ENCODE measurements at regions not wholly inside any gene's neighbourhood (a gene's known extent, or its start where the extent isn't known, plus 50 kb on each side); places are given as distances from the start of the nearest gene placed in this dataset.

DNA sequence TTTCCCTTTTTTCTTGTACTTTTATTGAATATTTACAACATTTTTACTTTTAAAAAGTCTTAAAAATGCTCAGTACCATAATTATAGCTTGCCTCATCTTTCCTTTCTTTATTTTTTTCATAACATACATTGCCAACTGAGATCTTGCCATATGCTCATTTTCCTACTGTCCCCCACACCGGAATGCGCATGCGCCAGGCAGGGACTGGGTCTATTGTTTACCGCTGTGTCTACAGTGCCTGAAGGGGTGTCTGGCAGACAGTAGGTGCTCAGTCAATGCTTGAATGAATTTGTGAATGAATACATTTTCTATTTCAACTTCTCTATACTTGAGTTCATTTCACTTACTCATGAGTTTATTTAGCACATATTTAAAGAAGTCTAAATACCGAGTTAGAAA is 158.0 kb downstream of the CYP26B1 start:
- no peaks in the 10 kb centered on the region for H4K20me1 ChIP-seq (ENCODE audit: insufficient read depth, low read length)
- H3K9ac ChIP-seq (ENCODE audit: insufficient read depth, low read depth, low read length): no peak overlapping the region
- BruUV-seq (replicated peaks): no TSS peak
- 52% methylated on average over 5 of the region's 5 CpGs for WGBS (ENCODE audit: low lambda C conversion rate)
- ChIA-PET CTCF (ENCODE audit: low intra/inter-chr PET ratio, low total read pairs) (no interaction called here), POLR2A (no interaction called here)
- no peaks in the 10 kb centered on the region for H3K9me3 ChIP-seq (ENCODE audit: low read length)
- in situ Hi-C loops (cut with HindIII; ENCODE audit: extremely low pct_ligation_motif_present, low pct_unique_long_range_greater_than_20kb): no loop called here
- intact Hi-C loops (cut with micrococcal nuclease; ENCODE audit: unreplicated experiment): no loop called here
- no peak overlapping the region for H3K4me3 ChIP-seq (replicated peaks in 1 of 3; ENCODE audit: insufficient read depth in 1 of 3, low read depth in 2 of 3, low read length in 3 of 3)
- H3K27ac ChIP-seq (ENCODE audit: extremely low read length, insufficient read depth, low read length): no peak overlapping the region
- H3K36me3 ChIP-seq (replicated peaks in 1 of 2; ENCODE audit: control insufficient read depth in 1 of 2, insufficient read depth in 2 of 2, low read length in 2 of 2): no peaks in the 10 kb centered on the region
- no peak overlapping the region for H3K4me2 ChIP-seq (ENCODE audit: low read depth, low read length)
- ATAC-seq (no peak), FAIRE-seq (no peak), DNase-seq (ENCODE audit: low spot score) (no peak)
- no peaks in the 10 kb centered on the region for H3K79me2 ChIP-seq (ENCODE audit: insufficient read depth, low read length)
- H3K27me3 ChIP-seq (ENCODE audit: control insufficient read depth in 1 of 2, insufficient read depth in 2 of 2, low read length in 2 of 2): no peaks in the 10 kb centered on the region
- no peaks in the 10 kb centered on the region for H3K4me1 ChIP-seq (ENCODE audit: insufficient read depth, low read length)
- H2AFZ ChIP-seq (ENCODE audit: low read length): no peak overlapping the region
- TF ChIP-seq, protein P1, sequence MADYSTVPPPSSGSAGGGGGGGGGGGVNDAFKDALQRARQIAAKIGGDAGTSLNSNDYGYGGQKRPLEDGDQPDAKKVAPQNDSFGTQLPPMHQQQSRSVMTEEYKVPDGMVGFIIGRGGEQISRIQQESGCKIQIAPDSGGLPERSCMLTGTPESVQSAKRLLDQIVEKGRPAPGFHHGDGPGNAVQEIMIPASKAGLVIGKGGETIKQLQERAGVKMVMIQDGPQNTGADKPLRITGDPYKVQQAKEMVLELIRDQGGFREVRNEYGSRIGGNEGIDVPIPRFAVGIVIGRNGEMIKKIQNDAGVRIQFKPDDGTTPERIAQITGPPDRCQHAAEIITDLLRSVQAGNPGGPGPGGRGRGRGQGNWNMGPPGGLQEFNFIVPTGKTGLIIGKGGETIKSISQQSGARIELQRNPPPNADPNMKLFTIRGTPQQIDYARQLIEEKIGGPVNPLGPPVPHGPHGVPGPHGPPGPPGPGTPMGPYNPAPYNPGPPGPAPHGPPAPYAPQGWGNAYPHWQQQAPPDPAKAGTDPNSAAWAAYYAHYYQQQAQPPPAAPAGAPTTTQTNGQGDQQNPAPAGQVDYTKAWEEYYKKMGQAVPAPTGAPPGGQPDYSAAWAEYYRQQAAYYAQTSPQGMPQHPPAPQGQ (CRISPR knock-in tag; IDR thresholded peaks at IDR 0.05; ENCODE audit: borderline replicate concordance): no peak
- TF ChIP-seq, protein P2, sequence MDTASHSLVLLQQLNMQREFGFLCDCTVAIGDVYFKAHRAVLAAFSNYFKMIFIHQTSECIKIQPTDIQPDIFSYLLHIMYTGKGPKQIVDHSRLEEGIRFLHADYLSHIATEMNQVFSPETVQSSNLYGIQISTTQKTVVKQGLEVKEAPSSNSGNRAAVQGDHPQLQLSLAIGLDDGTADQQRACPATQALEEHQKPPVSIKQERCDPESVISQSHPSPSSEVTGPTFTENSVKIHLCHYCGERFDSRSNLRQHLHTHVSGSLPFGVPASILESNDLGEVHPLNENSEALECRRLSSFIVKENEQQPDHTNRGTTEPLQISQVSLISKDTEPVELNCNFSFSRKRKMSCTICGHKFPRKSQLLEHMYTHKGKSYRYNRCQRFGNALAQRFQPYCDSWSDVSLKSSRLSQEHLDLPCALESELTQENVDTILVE (CRISPR knock-in tag; IDR thresholded peaks at IDR 0.05): no peak
- TF ChIP-seq ERF (CRISPR knock-in tag; IDR thresholded peaks at IDR 0.05) (no peak), ZNF816 (CRISPR knock-in tag; IDR thresholded peaks at IDR 0.05; ENCODE audit: borderline replicate concordance) (no peak), SUZ12 (IDR thresholded peaks at IDR 0.05; ENCODE audit: low read depth, low read length) (no peak), ZNF138 (CRISPR knock-in tag; IDR thresholded peaks at IDR 0.05; ENCODE audit: low read depth) (no peak), ZNF564 (CRISPR knock-in tag; IDR thresholded peaks at IDR 0.05) (no peak), FOXK2 (IDR thresholded peaks at IDR 0.05) (no peak)
- TF ChIP-seq, protein P3, sequence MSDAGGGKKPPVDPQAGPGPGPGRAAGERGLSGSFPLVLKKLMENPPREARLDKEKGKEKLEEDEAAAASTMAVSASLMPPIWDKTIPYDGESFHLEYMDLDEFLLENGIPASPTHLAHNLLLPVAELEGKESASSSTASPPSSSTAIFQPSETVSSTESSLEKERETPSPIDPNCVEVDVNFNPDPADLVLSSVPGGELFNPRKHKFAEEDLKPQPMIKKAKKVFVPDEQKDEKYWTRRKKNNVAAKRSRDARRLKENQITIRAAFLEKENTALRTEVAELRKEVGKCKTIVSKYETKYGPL (CRISPR knock-in tag; IDR thresholded peaks at IDR 0.05): no peak
- TF ChIP-seq, protein P4, sequence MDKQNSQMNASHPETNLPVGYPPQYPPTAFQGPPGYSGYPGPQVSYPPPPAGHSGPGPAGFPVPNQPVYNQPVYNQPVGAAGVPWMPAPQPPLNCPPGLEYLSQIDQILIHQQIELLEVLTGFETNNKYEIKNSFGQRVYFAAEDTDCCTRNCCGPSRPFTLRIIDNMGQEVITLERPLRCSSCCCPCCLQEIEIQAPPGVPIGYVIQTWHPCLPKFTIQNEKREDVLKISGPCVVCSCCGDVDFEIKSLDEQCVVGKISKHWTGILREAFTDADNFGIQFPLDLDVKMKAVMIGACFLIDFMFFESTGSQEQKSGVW (CRISPR knock-in tag; IDR thresholded peaks at IDR 0.05; ENCODE audit: borderline replicate concordance): no peak
- TF ChIP-seq, protein P5, sequence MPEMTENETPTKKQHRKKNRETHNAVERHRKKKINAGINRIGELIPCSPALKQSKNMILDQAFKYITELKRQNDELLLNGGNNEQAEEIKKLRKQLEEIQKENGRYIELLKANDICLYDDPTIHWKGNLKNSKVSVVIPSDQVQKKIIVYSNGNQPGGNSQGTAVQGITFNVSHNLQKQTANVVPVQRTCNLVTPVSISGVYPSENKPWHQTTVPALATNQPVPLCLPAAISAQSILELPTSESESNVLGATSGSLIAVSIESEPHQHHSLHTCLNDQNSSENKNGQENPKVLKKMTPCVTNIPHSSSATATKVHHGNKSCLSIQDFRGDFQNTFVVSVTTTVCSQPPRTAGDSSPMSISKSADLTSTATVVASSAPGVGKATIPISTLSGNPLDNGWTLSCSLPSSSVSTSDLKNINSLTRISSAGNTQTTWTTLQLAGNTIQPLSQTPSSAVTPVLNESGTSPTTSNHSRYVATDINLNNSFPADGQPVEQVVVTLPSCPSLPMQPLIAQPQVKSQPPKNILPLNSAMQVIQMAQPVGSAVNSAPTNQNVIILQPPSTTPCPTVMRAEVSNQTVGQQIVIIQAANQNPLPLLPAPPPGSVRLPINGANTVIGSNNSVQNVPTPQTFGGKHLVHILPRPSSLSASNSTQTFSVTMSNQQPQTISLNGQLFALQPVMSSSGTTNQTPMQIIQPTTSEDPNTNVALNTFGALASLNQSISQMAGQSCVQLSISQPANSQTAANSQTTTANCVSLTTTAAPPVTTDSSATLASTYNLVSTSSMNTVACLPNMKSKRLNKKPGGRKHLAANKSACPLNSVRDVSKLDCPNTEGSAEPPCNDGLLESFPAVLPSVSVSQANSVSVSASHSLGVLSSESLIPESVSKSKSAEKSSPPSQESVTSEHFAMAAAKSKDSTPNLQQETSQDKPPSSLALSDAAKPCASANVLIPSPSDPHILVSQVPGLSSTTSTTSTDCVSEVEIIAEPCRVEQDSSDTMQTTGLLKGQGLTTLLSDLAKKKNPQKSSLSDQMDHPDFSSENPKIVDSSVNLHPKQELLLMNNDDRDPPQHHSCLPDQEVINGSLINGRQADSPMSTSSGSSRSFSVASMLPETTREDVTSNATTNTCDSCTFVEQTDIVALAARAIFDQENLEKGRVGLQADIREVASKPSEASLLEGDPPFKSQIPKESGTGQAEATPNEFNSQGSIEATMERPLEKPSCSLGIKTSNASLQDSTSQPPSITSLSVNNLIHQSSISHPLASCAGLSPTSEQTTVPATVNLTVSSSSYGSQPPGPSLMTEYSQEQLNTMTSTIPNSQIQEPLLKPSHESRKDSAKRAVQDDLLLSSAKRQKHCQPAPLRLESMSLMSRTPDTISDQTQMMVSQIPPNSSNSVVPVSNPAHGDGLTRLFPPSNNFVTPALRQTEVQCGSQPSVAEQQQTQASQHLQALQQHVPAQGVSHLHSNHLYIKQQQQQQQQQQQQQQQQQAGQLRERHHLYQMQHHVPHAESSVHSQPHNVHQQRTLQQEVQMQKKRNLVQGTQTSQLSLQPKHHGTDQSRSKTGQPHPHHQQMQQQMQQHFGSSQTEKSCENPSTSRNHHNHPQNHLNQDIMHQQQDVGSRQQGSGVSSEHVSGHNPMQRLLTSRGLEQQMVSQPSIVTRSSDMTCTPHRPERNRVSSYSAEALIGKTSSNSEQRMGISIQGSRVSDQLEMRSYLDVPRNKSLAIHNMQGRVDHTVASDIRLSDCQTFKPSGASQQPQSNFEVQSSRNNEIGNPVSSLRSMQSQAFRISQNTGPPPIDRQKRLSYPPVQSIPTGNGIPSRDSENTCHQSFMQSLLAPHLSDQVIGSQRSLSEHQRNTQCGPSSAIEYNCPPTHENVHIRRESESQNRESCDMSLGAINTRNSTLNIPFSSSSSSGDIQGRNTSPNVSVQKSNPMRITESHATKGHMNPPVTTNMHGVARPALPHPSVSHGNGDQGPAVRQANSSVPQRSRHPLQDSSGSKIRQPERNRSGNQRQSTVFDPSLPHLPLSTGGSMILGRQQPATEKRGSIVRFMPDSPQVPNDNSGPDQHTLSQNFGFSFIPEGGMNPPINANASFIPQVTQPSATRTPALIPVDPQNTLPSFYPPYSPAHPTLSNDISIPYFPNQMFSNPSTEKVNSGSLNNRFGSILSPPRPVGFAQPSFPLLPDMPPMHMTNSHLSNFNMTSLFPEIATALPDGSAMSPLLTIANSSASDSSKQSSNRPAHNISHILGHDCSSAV (CRISPR knock-in tag; IDR thresholded peaks at IDR 0.05; ENCODE audit: borderline replicate concordance): no peak

Data from HepG2 (cell line).